ENCODE measurements at regions not wholly inside any gene's neighbourhood (a gene's known extent, or its start where the extent isn't known, plus 50 kb on each side); places are given as distances from the start of the nearest gene placed in this dataset.
A peak's percentile ranks its signal among the peaks of the same experiment; 100 is the strongest.

DNA sequence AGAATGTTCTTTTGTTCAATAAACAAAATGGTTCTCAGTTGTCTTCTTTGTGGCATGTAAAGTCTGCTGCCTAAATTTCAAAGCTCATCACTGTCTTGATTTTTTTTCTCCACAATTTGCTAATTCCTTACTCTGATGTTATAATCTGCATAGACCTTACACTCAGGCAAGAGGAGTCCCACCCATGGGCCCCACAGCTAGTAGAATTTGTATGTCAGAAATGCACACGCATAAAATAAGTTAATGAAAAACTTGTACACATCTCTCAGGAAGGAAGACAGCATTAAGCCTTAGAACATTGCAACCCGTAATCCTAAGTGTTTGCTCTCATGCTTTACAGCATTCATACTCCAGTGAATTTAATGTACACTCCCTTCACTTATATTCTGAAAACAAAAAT, 280.8 kb downstream of the ATXN7L3B start:
- DNase-seq, result no peak

DNA sequence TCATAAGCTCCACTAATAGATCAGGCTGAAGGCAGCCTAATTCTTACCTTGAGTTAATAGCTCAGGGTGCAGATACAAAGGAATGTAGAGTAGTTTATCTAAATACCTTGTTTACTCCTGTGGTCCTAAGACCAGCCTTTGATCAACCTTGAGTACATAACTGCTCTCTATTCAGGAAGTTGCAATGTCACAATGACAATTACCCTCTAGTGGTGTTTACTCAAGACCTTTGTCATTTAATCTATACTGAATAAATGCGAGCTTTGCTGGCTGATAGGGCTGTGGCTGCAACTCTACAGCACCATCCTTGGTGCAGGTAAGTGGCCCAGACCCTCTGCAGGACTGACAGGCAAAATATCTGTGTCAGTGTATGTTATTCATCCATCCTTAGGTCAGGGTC, 282.7 kb downstream of the ATXN7L3B start:
- DNase-seq, result no peak

DNA sequence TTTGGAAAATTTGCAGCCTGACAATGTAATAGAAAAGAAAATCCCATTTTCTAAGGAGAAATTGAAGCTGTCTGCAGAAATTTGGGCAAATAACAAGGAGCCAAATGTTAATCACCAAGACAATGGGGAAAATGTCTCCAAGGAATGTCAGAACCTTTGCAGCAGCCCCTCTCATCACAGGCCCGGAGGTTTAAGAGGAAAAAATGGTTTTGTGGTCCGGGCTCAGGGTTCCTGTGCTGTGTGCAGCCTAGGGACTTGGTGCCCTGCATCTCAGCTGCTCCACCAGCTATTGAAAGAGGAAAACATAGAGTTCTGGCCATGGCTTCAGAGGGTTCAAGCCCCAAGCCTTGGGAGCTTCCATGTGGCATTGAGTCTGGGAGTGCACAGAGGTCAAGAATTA, 298.9 kb downstream of the ATXN7L3B start:
- no peak for DNase-seq

DNA sequence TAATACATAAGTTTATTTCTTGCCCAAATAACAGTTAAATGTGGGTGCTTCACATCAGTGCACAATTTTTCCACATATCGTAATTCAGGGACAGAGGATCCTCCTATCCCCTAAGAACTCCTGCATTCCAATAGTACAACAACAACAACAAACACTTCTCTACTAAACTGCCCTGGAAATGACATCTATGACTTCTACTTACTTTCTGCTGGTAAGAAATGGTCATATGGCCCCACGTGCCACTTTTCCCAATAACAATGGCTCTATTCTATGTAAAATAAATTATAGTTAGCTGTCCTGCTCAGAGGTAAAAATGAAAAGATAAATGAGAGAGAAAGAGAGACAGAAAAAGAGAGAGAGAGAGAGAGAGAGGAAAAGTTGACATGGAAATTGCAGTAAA, 308.5 kb downstream of the ATXN7L3B start:
- no peak for DNase-seq

DNA sequence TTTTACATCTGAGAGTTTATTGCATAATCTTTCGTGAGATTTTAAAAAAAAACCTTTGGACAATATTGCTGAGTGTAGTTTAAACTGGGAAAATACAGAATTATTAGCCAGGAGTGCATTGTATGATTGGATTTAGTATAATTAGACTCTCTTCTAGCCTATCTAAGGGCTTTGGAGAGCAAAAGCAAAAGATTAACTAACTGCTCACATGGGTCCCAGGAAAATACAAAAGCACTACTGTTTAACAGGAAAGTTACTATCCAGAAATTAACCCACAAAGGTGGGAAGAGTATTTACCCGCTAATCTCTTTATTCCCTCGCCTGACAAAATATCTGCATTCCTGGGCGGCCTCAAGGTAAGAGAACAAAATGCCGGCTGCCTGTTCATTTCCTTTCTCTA, 309.5 kb downstream of the ATXN7L3B start:
- no peak for DNase-seq

DNA sequence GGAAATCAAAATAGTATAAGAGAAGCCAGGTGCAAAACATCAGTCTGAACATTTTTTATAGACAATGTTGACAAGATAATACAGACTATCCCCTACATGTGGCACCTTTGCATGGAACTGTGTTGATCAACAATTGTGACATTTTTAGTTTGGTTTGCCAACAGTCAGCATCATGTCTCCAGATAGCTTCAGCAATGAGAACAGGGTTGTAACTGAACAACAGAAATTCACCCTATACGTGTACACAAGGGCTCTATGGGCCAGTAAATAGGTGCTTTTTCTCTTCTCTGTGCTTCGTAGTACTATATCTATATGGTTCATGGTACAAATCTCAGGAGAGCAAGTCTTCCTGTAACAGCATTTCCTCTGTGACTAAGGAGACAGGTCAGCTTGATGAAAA, 310.4 kb downstream of the ATXN7L3B start:
- no peak for DNase-seq

DNA sequence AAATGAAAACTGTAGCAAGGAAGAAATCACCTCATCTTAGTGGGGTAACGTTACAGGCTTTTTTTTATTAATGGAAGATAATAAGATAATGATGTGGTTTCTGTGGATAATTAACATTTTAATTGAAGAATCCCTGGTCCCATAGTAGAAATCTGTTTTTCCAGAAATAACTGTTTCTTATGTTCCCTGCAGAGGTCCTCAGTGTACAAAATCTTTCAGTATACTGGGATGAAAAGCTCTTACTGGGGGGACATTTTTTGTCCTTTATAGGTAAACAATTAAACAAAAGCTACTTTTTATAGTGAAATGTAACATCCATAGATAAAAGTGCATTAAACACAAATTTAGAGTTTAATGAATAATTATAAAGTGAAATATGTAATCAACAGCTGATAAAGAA, 312.2 kb downstream of the ATXN7L3B start:
- no peak for DNase-seq

DNA sequence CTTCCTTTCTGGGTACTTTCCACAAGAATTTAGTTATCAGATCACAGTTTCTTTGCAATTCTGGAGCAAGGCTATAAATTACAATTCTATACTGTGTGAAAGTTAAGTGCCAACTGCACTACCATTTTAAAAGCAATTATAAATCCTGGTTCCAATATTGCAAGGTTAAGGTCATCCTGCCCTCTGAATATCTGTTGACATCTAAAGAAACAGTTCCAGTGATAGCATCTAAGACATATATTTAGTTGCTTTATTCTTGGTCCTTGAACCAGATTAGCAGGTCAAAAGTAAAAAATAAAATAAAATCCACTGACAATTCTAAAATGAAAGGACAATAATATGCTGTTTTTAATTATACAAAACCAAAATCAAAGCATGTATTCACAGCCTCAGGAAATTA, 334.2 kb downstream of the ATXN7L3B start:
- no peak for DNase-seq

DNA sequence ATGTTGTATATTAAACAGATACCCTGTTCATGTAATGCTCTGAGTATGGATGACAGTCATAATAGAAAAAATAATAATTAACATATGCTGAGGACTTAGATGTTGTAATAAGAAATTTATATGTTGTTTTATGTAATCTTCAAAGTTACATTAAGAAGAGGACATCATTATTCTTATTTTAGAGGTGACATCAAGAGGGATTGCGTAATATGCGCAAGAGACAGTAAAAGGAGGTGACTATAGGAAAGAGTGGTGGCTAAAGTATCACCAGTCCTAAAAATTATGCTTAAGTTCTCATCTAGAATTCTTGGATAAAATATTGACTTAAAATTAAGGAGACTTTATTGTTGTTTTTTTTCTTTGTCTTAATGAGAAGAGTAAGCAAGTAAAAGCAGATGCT, 323.9 kb downstream of the KCNC2 start:
- no peak for DNase-seq

DNA sequence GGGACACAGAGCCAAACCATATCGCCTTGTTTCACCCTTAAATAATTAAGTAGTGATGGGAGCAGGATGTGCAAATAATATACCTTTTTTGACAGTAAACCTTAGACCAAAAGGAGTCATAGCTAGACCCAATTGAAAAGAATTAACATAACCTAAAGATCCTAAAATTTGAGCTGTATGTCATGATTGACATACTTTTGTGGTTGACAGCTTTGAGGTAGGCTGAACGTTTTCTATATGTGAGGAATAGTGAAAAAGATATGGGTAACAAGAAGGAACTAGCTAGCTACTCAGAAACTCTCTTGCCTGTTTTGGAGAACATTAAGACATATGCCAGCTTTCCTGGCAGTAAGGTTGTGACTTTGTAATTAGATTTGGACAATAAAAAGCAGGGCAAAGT, 320.6 kb downstream of the KCNC2 start:
- no peak for DNase-seq

DNA sequence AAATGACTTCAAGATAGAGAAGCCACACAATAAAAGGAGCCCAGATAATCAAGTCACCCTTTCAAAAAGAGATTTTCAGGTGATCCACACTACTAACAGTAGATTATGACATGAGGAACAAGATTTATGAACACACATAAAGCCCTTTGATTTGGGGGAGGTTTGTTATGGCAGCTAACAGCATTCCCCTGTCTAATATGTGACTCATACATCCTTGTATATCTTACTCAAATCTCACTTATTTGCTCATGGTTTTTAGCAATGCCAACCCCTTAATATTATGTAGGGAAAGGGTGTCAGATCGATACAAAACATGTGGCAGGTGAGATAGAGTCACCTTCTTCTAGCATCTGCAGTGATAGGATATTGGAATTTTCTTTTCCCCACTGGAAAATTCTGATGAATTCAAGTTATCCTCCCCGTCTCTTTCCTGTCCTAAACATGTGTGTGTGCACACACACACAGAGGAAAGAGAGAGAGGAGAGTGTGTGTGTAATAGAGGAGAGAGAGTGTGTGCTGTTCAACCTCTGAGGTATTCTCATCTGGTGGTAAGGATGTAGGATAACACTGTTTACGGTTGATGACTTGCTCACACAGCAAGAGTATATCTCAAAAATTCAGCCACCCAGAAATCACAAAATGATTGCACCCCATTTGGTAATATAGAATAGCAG, 319.9 kb downstream of the KCNC2 start:
- DNase-seq, result no peak

DNA sequence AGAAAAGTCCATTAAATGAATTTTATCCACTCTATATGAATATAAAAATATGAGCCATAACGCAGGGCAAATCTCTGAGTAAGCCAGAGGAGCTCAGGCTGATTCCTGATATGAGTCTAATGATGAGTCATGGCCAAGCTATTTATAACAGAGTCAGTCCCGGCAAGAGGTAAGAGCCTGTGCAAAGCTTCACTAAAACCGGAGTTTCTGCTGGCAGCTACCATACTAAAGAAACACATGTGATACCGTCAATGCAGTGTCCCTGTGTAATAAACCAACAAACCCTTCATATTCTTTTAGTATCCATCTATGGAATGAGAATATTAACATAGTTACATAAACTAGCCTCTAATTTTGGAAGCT, 319.4 kb downstream of the KCNC2 start:
- DNase-seq, result peak; percentile 6

DNA sequence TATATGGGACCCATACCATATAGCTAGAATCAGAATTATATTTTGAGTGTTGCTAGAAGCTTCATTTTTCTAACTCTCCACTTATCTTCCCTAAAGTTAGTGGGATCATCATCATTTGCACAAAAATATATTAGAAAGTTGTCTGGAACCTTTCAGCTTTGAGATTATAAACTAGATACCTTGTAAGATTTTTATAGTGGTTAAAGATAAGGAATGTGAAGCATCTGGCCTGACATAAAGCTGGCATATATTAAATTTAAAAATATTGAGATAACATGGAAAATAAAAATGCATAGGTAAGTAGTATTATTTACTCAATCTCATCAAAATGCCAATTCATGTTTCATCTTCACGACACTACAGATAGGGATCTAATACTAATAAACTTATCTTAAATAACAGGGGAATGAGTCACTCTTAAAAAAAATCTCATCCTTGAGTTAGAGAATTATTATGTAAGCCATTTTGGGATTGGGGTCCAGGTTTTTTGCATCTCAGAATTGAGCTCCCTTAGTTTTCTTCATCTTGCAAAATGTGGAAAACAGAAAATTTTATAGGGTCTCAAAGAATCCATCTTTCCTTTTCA, 318.5 kb downstream of the KCNC2 start:
- no peak for DNase-seq

DNA sequence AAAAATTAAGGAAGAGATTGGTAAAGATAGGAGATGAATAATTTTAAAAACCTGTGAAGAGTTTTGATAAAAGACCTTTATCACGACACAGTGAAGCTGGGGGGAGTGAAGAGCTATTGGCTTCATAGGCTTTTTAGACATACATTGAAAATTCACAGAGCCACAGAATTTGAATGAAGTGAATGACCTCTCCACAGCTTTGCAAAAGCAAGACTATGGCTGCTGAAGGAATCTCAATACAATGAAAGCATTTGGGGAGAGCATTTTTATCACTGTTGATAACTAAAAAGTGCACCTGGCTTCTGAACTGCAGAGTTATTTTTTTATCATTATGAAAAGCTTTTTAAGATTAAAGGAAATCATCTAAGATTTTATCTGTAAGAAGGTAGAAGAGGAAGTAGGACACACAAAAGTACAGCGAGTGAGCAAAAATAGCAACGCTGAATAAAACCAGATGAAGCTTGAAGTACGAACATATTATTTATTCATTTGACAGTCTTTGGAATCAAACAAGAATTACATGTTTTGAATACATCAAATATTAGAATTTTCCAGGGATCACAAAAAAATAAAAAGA, 317.5 kb downstream of the KCNC2 start:
- DNase-seq, result no peak

DNA sequence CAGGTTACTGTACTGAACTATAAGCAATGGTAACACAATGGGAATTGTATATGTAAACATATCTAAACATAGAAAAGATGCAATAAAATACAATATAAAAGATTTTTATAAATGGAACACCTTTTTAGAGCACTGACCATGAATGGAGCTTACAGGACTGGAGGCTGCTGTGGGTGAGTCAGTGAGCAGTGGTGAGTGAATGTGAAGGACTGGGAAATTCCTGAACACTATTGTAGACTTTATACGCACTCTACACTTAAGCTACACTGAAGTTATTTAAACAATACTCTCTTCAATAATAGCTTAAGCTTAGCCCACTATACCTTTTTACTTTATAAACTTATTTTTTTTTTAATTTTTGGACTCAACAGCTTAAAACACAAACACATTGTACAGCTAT, 313.5 kb downstream of the KCNC2 start:
- DNase-seq, result no peak

DNA sequence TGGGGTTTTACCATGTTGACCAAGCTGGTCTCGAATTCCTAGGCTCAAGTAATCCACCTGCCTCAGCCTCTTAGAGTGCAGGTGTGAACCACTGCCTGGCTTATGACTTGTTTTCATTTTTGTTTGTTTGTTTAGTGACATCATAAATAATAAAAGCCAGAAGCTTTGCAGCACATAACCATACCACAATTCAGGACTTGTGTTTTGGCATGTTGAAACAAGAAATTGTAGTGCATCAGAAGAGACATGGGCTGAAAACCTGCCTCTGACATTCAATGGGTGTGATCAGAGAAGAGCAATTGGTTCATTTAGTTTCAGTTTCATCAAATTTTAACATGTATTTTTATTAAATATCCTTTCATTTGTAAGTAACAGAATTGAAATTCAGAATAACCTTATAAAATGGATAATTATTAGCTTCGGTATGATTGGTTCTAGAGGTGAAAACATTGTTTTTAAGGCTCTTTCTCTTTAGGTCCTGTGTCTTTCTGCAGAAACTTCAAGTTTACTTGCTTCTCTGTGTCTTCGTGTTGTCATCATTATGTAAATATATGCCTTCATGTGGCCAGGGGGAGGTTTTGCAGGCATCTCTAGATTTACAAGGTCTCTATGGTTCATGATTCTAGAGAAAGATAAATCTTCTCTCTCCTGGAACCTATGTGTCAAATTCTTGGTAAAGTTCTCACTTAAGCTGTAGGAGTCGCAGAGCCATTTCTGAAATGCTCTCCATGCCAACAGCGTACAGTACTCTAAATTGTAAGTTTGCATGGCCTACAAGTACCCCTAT, 312.0 kb downstream of the KCNC2 start:
- DNase-seq, result peak; percentile 19

DNA sequence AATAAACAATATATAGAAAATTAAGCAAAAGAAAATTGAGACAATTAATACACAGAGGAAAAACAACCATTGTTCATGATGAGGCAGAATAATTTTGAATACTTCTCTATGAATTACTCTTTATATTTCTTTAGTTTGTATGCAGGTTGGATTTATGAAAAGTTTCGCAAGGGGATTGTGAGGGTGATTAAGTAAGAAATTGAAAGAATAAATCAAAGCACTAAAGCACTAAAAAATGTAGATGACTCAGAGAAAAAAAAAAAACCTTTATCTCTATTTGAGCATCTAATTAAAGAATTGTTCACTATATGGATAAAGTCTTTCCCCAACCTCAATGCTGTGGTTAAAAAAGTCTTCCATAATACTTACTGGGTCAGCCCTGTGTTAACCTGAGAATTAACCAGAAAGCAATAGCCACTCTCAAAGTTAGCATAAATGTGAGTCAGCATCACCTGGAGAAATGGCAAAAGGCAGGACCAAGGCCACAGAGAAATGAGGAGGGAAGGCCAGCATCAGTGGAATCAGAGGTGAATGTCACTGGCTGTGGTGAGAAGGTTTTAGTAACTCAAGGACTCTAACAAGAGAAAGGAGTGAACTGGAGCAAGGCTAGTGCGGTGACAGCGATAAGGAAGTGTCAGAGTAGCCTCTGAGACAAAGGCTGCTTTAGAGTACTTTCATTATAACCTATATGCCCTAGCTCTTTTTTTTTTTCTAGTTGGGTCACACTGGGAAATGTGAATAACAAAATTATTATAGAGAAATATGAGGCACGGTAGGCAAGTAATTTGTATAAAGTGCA, 310.4 kb downstream of the KCNC2 start:
- no peak for DNase-seq

DNA sequence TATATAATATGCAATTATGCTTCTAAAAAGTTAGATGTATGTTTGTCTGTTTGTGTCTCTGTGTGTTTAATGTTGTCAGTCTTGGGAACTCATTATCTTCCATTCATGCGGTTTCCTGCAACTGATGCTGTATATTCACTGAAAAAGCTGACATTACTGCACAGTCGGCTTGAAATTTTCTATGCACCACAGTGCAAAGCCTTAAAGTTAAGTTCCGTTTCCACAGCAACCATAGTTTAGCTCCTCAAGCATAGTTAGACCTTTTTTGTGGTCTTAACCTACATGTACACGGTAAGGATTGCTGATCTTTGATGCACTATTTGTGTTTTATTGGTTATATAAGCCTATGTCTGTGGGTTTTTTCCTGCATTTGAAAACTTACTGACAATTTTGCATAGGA, 309.4 kb downstream of the KCNC2 start:
- peak; percentile 47 for DNase-seq

DNA sequence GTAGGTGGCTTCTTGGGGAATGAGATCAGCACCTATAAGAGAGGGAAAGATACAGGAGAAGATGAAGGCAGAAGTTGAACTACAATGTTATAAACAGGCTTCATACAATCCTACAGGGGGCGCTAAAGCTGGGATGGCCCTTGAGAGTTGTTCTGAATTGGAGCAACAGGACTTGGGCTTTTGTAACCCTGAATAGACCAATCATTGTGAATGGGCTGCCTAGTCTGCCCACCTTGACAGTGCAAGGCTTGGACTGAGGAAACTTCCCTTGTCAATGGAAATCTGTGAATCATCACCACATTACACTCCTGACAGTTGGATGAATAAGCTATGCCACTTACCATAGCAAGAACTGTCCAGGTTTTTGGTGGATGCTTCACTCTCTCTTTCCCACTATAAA, 306.1 kb downstream of the KCNC2 start:
- no peak for DNase-seq

DNA sequence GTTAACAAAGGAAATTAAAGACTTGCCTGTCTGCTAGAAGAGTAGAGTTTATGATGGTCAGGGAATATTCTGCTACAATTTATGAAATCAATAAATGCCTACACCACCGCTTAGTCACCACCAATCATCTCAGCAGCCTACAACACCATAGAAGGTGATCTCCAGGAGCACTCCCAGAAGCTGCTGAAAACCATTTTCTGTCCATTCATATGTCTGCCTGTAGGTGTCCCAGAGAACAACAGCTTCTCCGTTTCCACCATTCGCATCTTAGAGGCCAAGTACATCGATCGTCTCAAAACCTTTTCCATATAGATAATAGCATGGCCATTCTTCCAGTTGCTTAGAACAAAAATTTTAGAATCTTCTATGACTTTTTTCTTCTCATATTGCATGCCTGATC, 303.4 kb downstream of the KCNC2 start:
- no peak for DNase-seq

DNA sequence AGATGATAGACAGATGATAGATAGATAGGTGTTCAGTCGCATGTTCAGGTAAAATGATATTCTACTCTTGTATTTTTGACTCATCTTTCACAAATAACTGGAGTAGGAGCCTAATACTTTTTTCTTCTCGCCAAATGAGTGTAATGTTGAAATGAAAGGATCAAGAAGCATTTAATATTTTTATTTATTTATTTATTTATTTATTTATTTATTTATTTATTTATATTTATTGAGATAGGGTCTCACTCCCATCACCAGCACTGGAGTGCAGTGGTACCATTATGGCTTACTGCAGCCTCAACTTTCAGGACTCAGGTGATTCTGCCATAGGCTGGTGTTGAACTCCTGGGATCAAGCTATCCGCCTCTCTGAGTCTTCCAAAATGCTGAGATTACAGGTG, 298.8 kb downstream of the KCNC2 start:
- no peak for DNase-seq

DNA sequence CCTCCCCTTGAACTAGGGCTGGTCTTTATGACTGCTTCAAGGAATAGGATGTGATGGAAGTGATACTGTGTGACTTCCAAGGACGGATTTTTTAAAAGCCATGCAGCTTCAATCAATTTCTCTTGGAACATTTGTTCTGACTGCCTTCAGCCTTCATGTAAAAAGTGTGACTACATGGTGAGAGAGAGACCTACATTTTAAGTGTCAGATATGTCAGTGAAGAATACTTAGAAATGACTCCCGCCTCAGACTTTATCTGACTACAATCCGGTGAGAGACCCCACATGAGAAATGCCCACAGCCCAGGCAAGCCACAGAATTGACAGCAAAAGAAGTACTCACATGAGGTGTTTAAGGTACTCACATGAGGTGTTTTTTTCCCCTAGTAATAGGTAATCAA, 295.3 kb downstream of the KCNC2 start:
- DNase-seq, result no peak

DNA sequence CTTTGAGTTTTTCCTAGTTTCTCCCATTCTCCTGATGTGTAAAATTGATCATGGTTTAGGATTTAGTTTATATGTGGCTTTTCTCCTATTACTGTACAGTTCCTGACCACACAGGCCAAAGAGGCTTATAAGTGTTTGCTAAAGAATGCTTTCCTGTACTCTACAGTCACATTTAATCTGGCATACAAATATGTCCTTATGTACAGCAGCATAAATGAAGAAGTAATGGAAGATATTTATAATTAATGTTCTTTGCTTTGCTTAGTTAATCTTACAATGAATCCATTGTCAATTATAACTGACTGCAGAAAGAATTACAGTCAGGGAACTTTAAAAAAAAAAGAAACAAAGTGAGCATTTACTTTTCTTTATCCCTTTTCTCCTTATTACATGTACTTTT, 293.9 kb downstream of the KCNC2 start:
- DNase-seq, result no peak

Measured in CD4-positive, alpha-beta T cell treated with Interleukin-21 for 1 hour (primary cell).